ENCODE measurements at regions not wholly inside any gene's neighbourhood (a gene's known extent, or its start where the extent isn't known, plus 50 kb on each side); places are given as distances from the start of the nearest gene placed in this dataset.

DNA sequence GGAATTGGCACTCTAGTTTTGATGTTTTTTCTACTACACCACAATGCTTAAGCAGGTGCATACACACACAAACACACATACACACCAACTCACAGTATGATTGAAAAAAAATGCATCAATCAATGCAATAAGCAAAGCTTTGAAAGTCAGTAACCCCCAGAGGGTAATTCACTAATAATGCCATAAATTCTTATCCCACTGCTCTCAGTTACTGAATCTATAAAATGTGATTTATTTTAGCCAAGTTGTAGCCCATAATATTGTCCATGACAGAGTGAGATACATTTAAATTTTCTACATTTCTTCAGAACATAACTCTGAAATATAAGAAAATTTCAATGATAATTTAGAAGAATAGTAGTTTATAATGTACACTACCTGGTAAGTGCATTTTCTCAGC lies 87.9 kb downstream of the LIG4 start:
- Histone ChIP-seq H4K20me1 (ENCODE audit: low read depth, low read length) (no peaks in the 10 kb centered on the region), H3K9me3 (ENCODE audit: insufficient read depth, low read length) (no peaks in the 10 kb centered on the region), H3F3A (ENCODE audit: insufficient read depth) (no peaks in the 10 kb centered on the region), H3K9ac (ENCODE audit: low read length) (no peak overlapping the region), H2AFZ (ENCODE audit: low read depth, low read length, severe bottlenecking) (no peak overlapping the region), H3K36me3 (ENCODE audit: low read length) (no peaks in the 10 kb centered on the region), H3K27ac (ENCODE audit: low read depth, low read length) (no peak overlapping the region), H3K4me3 (ENCODE audit: insufficient read depth, low read length, poor library complexity, severe bottlenecking) (no peak overlapping the region), H3K9me2 (replicated peaks; ENCODE audit: insufficient read depth, low read length) (no peaks in the 10 kb centered on the region), H3K79me2 (ENCODE audit: insufficient read depth, low read length) (no peaks in the 10 kb centered on the region), H3K4me2 (ENCODE audit: low read depth, low read length, poor library complexity, severe bottlenecking) (no peak overlapping the region), H3K27me3 (ENCODE audit: low read length) (no peaks in the 10 kb centered on the region)
- TF ChIP-seq, protein P1, sequence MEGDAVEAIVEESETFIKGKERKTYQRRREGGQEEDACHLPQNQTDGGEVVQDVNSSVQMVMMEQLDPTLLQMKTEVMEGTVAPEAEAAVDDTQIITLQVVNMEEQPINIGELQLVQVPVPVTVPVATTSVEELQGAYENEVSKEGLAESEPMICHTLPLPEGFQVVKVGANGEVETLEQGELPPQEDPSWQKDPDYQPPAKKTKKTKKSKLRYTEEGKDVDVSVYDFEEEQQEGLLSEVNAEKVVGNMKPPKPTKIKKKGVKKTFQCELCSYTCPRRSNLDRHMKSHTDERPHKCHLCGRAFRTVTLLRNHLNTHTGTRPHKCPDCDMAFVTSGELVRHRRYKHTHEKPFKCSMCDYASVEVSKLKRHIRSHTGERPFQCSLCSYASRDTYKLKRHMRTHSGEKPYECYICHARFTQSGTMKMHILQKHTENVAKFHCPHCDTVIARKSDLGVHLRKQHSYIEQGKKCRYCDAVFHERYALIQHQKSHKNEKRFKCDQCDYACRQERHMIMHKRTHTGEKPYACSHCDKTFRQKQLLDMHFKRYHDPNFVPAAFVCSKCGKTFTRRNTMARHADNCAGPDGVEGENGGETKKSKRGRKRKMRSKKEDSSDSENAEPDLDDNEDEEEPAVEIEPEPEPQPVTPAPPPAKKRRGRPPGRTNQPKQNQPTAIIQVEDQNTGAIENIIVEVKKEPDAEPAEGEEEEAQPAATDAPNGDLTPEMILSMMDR (IDR thresholded peaks at IDR 0.05; ENCODE audit: insufficient read depth, low read length, poor library complexity, severe bottlenecking) = no peak
- no peak for TF ChIP-seq EZH2phosphoT487 (conservative IDR thresholded peaks at IDR 0.05; ENCODE audit: low read length)

DNA sequence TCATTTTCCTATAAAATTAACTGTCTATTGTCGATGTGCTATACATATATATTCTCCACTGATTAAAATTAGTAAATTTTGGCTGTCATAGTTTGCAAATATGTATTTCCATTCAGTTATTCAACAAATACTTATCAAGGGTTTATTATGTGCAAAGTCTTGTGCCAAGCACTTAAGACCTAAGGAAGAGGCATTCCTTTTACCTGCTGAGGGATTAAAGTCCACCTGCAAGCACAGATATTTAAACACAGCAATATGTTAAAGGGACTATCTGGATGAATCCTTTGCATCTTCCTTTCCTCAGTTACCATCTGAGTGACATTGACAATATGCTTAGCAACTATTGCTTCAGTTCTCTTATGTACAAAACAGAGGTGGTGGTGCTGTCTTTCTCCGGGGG lies 89.3 kb downstream of the LIG4 start:
- Histone ChIP-seq H4K20me1 (ENCODE audit: low read depth, low read length) (no peaks in the 10 kb centered on the region), H3K27ac (ENCODE audit: low read depth, low read length) (no peak overlapping the region), H2AFZ (ENCODE audit: low read depth, low read length, severe bottlenecking) (no peak overlapping the region), H3F3A (ENCODE audit: insufficient read depth) (no peaks in the 10 kb centered on the region), H3K79me2 (ENCODE audit: insufficient read depth, low read length) (no peaks in the 10 kb centered on the region), H3K9ac (ENCODE audit: low read length) (no peak overlapping the region), H3K36me3 (ENCODE audit: low read length) (no peaks in the 10 kb centered on the region), H3K9me3 (ENCODE audit: insufficient read depth, low read length) (no peaks in the 10 kb centered on the region), H3K4me2 (ENCODE audit: low read depth, low read length, poor library complexity, severe bottlenecking) (no peak overlapping the region), H3K4me3 (ENCODE audit: insufficient read depth, low read length, poor library complexity, severe bottlenecking) (no peak overlapping the region), H3K9me2 (replicated peaks; ENCODE audit: insufficient read depth, low read length) (no peaks in the 10 kb centered on the region), H3K27me3 (ENCODE audit: low read length) (no peaks in the 10 kb centered on the region)
- TF ChIP-seq, protein P1 (IDR thresholded peaks at IDR 0.05; ENCODE audit: insufficient read depth, low read length, poor library complexity, severe bottlenecking) = no peak
- no peak for TF ChIP-seq EZH2phosphoT487 (conservative IDR thresholded peaks at IDR 0.05; ENCODE audit: low read length)

DNA sequence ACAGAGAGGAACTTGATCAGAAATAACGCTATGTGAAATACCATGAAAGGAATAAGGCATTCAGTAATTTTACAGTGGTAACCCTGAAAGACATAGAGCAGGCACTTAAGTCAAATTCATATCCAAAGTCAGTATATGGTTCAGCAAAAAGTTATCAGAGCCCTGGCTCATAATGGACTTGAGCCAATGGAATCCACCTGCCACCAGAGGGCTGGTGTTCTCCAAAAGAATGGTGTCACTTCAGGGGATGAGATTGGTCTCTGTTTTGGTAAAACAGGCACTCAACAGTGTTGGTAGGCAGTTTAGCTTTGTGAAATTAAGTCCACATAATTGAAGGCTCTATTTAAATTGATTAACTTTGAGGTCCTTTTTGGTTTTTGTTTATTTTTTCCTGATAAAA lies 93.9 kb downstream of the LIG4 start:
- H2AFZ ChIP-seq (ENCODE audit: low read depth, low read length, severe bottlenecking) = no peak overlapping the region
- H3K79me2 ChIP-seq (ENCODE audit: insufficient read depth, low read length) = no peaks in the 10 kb centered on the region
- no peaks in the 10 kb centered on the region for H3F3A ChIP-seq (ENCODE audit: insufficient read depth)
- H3K36me3 ChIP-seq (ENCODE audit: low read length) = no peaks in the 10 kb centered on the region
- no peaks in the 10 kb centered on the region for H3K27me3 ChIP-seq (ENCODE audit: low read length)
- no peak overlapping the region for H3K27ac ChIP-seq (ENCODE audit: low read depth, low read length)
- no peaks in the 10 kb centered on the region for H3K9me2 ChIP-seq (replicated peaks; ENCODE audit: insufficient read depth, low read length)
- H3K4me2 ChIP-seq (ENCODE audit: low read depth, low read length, poor library complexity, severe bottlenecking) = no peak overlapping the region
- no peaks in the 10 kb centered on the region for H4K20me1 ChIP-seq (ENCODE audit: low read depth, low read length)
- no peaks in the 10 kb centered on the region for H3K9me3 ChIP-seq (ENCODE audit: insufficient read depth, low read length)
- no peak overlapping the region for H3K9ac ChIP-seq (ENCODE audit: low read length)
- TF ChIP-seq EZH2phosphoT487 (conservative IDR thresholded peaks at IDR 0.05; ENCODE audit: low read length) = no peak
- TF ChIP-seq, protein P1 (IDR thresholded peaks at IDR 0.05; ENCODE audit: insufficient read depth, low read length, poor library complexity, severe bottlenecking) = no peak
- no peak overlapping the region for H3K4me3 ChIP-seq (ENCODE audit: insufficient read depth, low read length, poor library complexity, severe bottlenecking)

- no peaks in the 10 kb centered on the region for H3K27me3 ChIP-seq (ENCODE audit: low read length)
- no peak for TF ChIP-seq EZH2phosphoT487 (conservative IDR thresholded peaks at IDR 0.05; ENCODE audit: low read length)
- TF ChIP-seq, protein P1 (IDR thresholded peaks at IDR 0.05; ENCODE audit: insufficient read depth, low read length, poor library complexity, severe bottlenecking) = no peak
- no peak overlapping the region for H3K4me2 ChIP-seq (ENCODE audit: low read depth, low read length, poor library complexity, severe bottlenecking)
- no peaks in the 10 kb centered on the region for H4K20me1 ChIP-seq (ENCODE audit: low read depth, low read length)
- no peaks in the 10 kb centered on the region for H3K79me2 ChIP-seq (ENCODE audit: insufficient read depth, low read length)
- H3F3A ChIP-seq (ENCODE audit: insufficient read depth) = no peaks in the 10 kb centered on the region
- H3K4me3 ChIP-seq (ENCODE audit: insufficient read depth, low read length, poor library complexity, severe bottlenecking) = no peak overlapping the region
- no peaks in the 10 kb centered on the region for H3K9me3 ChIP-seq (ENCODE audit: insufficient read depth, low read length)
- H3K9ac ChIP-seq (ENCODE audit: low read length) = no peak overlapping the region
- H3K36me3 ChIP-seq (ENCODE audit: low read length) = no peaks in the 10 kb centered on the region
- no peak overlapping the region for H3K27ac ChIP-seq (ENCODE audit: low read depth, low read length)
- H3K9me2 ChIP-seq (replicated peaks; ENCODE audit: insufficient read depth, low read length) = no peaks in the 10 kb centered on the region
- H2AFZ ChIP-seq (ENCODE audit: low read depth, low read length, severe bottlenecking) = no peak overlapping the region
These were observed 94.5 kb downstream of the LIG4 start for GRCh38 chr13:108120856-108121255.

Measured in SU-DHL-6 (cell line).